SJSA1 (cell line): ENCODE measurements at regions not wholly inside any gene's neighbourhood (a gene's known extent, or its start where the extent isn't known, plus 50 kb on each side); places are given as distances from the start of the nearest gene placed in this dataset.

ENCODE experiments used
- DNase-seq, 2 experiments: peaks; one replicate each; pipeline ENCODE4 v3.0.0-alpha.2; 2015 to 2020; ENCODE audit warnings: low spot score in 2 of 2, low read depth in 1 of 2
- H3K27ac ChIP-seq: fragments of 250-450 bp; sonication (Bioruptor Pico); 2 replicates; pipeline ENCODE4 v1.5.1; 2020; ENCODE audit warnings: mild to moderate bottlenecking, moderate library complexity
- H3K27me3 ChIP-seq: fragments of 250-450 bp; sonication (Bioruptor Pico); replicated peaks from 2 replicates; pipeline ENCODE4 v1.5.1; 2020; ENCODE audit warnings: mild to moderate bottlenecking, moderate library complexity
- H3K36me3 ChIP-seq: fragments of 250-450 bp; sonication (Bioruptor Pico); 2 replicates; pipeline ENCODE4 v1.5.1; 2020; ENCODE audit warnings: mild to moderate bottlenecking
- H3K4me1 ChIP-seq: fragments of 250-450 bp; sonication (Bioruptor Pico); replicated peaks from 2 replicates; pipeline ENCODE4 v1.6.1; 2021; ENCODE audit warnings: mild to moderate bottlenecking
- H3K4me3 ChIP-seq: fragments of 250-450 bp; sonication (Bioruptor Pico); 2 replicates; pipeline ENCODE4 v1.5.1; 2020; ENCODE audit warnings: mild to moderate bottlenecking
- H3K9me3 ChIP-seq: fragments of 250-450 bp; sonication (Bioruptor Pico); replicated peaks from 2 replicates; pipeline ENCODE4 v1.5.1; 2020; ENCODE audit warnings: mild to moderate bottlenecking

GRCh38 chr9:126017758-126018157 is 270.6 kb downstream of the PBX3 start:
- H3K27me3 ChIP-seq, result no peaks in the 10 kb centered on the region; the same call in 1 of the 2 replicates
- H3K4me1 ChIP-seq, result no peaks in the 10 kb centered on the region
- H3K9me3 ChIP-seq, result no peaks in the 10 kb centered on the region
- no peak overlapping the region for H3K4me3 ChIP-seq
- H3K27ac ChIP-seq, result no peak overlapping the region
- DNase-seq, result no peak
- no peaks in the 10 kb centered on the region for H3K36me3 ChIP-seq

DNA sequence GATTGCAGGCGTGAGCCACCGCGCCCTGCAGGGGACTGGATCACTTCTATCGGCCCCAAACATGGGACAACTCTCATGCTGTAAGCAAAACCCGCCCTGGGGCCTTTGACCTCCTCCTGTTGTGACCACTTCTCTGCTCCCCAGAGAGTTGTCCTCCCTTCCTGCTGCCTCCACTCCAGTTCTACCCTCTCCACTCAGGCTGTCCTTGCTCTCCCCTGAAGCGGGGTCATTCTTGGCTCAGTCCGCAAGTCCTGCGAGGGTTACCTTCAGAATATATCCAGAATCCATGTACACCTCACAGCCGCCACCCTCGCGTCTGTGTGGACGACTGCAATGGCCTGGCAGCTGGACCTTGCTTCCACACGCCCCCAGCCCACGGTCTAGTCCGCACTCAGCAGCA is 273.7 kb downstream of the PBX3 start:
- H3K4me3 ChIP-seq, result no peak overlapping the region
- H3K9me3 ChIP-seq, result no peaks in the 10 kb centered on the region
- no peak for DNase-seq
- H3K36me3 ChIP-seq, result no peaks in the 10 kb centered on the region
- H3K27me3 ChIP-seq, result no peaks in the 10 kb centered on the region; the same call in 1 of the 2 replicates
- H3K4me1 ChIP-seq, result no peaks in the 10 kb centered on the region
- H3K27ac ChIP-seq, result no peak overlapping the region

- Histone ChIP-seq H3K27ac (no peak overlapping the region), H3K9me3 (no peaks in the 10 kb centered on the region), H3K4me1 (no peaks in the 10 kb centered on the region), H3K4me3 (no peak overlapping the region), H3K27me3 (no peaks in the 10 kb centered on the region; the same call in 1 of the 2 replicates), H3K36me3 (no peaks in the 10 kb centered on the region)
- no peak for DNase-seq
Measured at GRCh38 chr9:126023962-126024361, 276.8 kb downstream of the PBX3 start.

- Histone ChIP-seq H3K9me3 (no peaks in the 10 kb centered on the region), H3K27me3 (no peaks in the 10 kb centered on the region; the same call in 1 of the 2 replicates), H3K36me3 (no peaks in the 10 kb centered on the region), H3K4me1 (no peaks in the 10 kb centered on the region), H3K4me3 (no peak overlapping the region), H3K27ac (no peak overlapping the region)
- DNase-seq, result no peak
Measured at GRCh38 chr9:126024581-126025230, 277.5 kb downstream of the PBX3 start.

DNA sequence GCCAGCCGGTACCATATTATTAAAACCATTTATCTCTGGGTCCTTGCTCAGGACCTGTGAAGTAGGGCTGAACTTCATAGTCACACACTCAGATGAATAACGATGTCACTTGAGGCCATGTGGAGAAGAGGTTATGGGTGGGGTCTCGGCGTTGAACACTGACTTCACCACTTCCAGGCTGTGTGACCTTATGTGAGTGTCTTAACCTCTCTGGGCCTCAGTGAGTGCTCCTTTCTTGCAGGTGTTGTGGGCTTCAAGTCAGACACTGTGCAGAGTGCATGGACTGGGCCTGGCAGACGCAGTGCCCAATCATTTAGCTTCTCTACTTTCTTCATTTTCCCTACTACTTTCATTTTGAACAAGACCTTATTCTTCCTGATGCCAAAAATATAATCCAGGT is 278.8 kb downstream of the PBX3 start:
- no peaks in the 10 kb centered on the region for H3K36me3 ChIP-seq
- H3K27ac ChIP-seq, result no peak overlapping the region
- H3K27me3 ChIP-seq, result no peaks in the 10 kb centered on the region
- no peaks in the 10 kb centered on the region for H3K4me1 ChIP-seq
- no peaks in the 10 kb centered on the region for H3K9me3 ChIP-seq
- DNase-seq, result no peak
- H3K4me3 ChIP-seq, result no peak overlapping the region

DNA sequence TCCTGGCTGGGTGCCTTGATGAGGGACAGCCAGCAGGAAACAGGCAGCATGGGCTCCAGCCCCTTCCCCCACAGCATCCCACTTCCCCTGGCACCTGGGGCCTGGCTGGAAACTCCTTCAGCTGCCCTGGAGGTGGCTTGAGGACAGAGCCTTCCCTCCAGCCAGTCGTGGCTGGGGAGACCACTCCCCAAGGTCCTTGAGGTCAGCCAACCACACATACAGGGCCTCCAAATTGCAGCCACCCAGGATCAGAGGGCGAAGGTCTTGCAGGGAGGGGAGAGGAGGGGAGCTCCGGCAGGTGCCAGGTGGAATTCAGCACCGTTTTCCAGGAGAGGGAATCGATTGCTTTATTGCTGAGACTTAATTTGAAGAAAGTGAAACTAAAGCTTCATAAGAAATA is 280.4 kb downstream of the PBX3 start:
- Histone ChIP-seq H3K4me3 (no peak overlapping the region), H3K27ac (no peak overlapping the region), H3K4me1 (no peaks in the 10 kb centered on the region), H3K36me3 (no peaks in the 10 kb centered on the region), H3K27me3 (no peaks in the 10 kb centered on the region), H3K9me3 (no peaks in the 10 kb centered on the region; the same call in 1 of the 2 replicates)
- DNase-seq, result no peak

GRCh38 chr9:126028746-126029145 is 281.6 kb downstream of the PBX3 start:
- Histone ChIP-seq H3K4me3 (no peak overlapping the region), H3K36me3 (no peaks in the 10 kb centered on the region), H3K27ac (no peak overlapping the region), H3K4me1 (no peaks in the 10 kb centered on the region), H3K27me3 (no peaks in the 10 kb centered on the region), H3K9me3 (no peaks in the 10 kb centered on the region; the same call in 1 of the 2 replicates)
- no peak for DNase-seq

DNA sequence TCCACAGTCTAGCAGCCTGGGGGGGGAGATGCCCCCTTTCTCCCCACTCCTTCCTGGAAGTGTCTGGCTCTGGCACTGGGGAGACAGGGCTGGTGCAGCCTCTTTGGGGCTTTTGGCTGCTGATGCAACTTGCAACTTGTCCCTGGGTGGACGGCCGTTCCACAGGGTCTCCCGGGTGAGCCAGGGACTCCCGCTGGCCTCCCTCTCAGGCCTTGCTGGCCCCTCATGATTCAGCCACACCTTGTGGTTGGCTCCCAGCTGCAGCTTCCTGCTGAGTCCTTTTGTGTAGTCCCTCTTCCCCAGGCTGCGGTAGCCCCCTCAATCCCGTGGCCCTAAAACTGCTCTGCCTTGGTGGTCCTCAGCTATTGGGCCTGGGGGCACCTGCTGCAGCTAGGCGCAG is 283.5 kb downstream of the PBX3 start:
- H3K4me3 ChIP-seq, result no peak overlapping the region
- no peaks in the 10 kb centered on the region for H3K36me3 ChIP-seq
- no peaks in the 10 kb centered on the region for H3K27me3 ChIP-seq
- no peaks in the 10 kb centered on the region for H3K4me1 ChIP-seq
- no peak overlapping the region for H3K27ac ChIP-seq
- no peaks in the 10 kb centered on the region; the same call in 1 of the 2 replicates for H3K9me3 ChIP-seq
- DNase-seq, result no peak

DNA sequence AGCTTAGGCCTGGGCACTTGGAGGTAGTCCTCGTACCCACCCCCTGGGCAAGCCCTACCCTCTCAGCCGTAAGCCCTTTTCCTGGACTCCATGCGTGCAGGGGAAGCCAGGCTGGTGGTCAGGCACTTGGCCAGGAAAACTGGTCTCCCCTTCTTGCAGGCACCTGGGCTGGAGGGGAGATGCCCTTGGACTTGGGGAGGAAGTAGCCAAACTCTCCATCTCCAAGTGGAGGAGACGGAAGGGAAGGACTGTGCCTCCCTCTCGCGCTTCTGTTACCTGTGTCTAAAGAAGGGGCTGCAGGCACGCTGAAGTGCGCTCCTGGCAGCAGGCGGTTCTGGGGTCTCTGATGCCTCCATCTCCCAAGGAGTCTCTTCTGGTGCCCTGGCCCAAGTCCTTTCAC is 283.9 kb downstream of the PBX3 start:
- Histone ChIP-seq H3K4me1 (no peaks in the 10 kb centered on the region), H3K27ac (no peak overlapping the region), H3K36me3 (no peaks in the 10 kb centered on the region), H3K27me3 (no peaks in the 10 kb centered on the region), H3K4me3 (no peak overlapping the region), H3K9me3 (no peaks in the 10 kb centered on the region; the same call in 1 of the 2 replicates)
- no peak for DNase-seq

- H3K9me3 ChIP-seq, result no peaks in the 10 kb centered on the region; the same call in 1 of the 2 replicates
- no peaks in the 10 kb centered on the region for H3K36me3 ChIP-seq
- no peak for DNase-seq
- no peak overlapping the region for H3K4me3 ChIP-seq
- no peaks in the 10 kb centered on the region for H3K4me1 ChIP-seq
- H3K27me3 ChIP-seq, result no peaks in the 10 kb centered on the region
- no peak overlapping the region for H3K27ac ChIP-seq
Measured at GRCh38 chr9:126032135-126032534, 285.0 kb downstream of the PBX3 start.

DNA sequence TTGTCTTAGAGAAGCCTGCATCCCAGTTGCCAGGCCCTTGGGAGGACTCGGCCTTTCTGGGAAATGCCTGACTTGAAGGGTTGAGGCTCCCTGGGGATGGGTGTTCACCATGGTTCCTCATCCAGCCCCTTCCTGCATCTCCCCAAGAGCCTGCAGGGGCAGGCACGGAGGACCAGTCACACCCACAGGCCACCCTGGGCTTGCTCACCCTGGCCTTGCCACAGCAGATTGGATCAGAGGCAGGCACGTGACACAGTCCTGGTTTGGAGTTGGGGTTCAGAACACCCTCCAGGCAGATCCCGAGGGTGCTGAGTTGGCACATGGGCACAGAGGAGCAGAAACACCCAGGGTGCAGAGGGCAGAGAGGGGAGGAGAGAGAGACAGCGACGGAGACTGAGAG is 286.1 kb downstream of the PBX3 start:
- no peak overlapping the region for H3K27ac ChIP-seq
- DNase-seq, result no peak
- H3K9me3 ChIP-seq, result no peaks in the 10 kb centered on the region; the same call in 1 of the 2 replicates
- H3K27me3 ChIP-seq, result no peaks in the 10 kb centered on the region
- H3K4me1 ChIP-seq, result no peaks in the 10 kb centered on the region
- H3K36me3 ChIP-seq, result no peaks in the 10 kb centered on the region
- no peak overlapping the region for H3K4me3 ChIP-seq

DNA sequence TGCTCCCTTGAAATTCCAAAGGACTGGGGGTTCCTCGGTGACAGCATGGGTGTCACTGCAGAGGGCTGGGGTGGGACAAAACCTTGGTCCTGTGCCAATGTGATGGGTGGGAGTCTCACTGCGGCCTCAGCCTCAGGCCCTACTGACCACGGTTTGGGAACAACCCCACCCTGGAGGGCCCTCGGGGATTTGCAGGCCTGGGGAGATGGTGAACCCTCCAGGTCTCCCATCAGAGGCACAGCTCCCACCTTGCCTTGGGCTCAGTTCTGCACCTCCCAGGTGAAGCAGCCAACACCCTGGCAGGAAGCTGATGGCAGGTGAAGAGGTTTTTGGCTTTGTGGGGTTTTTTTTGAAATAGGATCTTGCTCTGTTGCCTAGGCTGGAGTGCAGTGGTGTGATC is 286.8 kb downstream of the PBX3 start:
- Histone ChIP-seq H3K27ac (no peak overlapping the region), H3K36me3 (no peaks in the 10 kb centered on the region), H3K27me3 (no peaks in the 10 kb centered on the region), H3K4me3 (no peak overlapping the region), H3K4me1 (no peaks in the 10 kb centered on the region), H3K9me3 (no peaks in the 10 kb centered on the region; the same call in 1 of the 2 replicates)
- no peak for DNase-seq

GRCh38 chr9:126036881-126037291 is 289.7 kb downstream of the PBX3 start:
- Histone ChIP-seq H3K36me3 (no peaks in the 10 kb centered on the region), H3K4me1 (no peaks in the 10 kb centered on the region), H3K27me3 (no peaks in the 10 kb centered on the region), H3K9me3 (no peaks in the 10 kb centered on the region; the same call in 1 of the 2 replicates), H3K4me3 (no peak overlapping the region), H3K27ac (no peak overlapping the region)
- DNase-seq, result no peak

DNA sequence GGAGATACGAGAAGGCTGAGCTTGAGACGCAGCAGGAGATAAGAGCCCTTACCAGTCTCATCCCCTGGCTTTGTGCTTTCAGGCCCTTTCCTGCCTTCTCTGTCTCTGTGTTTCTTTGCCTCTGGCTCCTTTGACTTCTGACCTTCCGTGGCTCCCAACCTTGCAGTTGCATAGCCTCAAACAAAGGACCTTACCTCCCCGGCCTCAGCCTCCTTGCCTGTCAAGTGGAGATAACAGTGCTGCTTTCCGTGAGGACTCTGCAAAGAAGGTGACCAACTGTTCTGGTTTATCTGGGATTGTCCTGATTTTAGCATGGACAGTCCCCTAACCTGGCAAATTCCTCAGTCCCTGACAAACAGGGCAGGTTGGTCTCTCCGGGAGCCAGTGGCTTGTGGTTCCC is 287.8 kb upstream of the MVB12B start:
- no peak for DNase-seq
- Histone ChIP-seq H3K4me3 (no peak overlapping the region), H3K27ac (no peak overlapping the region), H3K4me1 (no peaks in the 10 kb centered on the region), H3K36me3 (no peaks in the 10 kb centered on the region), H3K9me3 (no peaks in the 10 kb centered on the region), H3K27me3 (no peaks in the 10 kb centered on the region)

DNA sequence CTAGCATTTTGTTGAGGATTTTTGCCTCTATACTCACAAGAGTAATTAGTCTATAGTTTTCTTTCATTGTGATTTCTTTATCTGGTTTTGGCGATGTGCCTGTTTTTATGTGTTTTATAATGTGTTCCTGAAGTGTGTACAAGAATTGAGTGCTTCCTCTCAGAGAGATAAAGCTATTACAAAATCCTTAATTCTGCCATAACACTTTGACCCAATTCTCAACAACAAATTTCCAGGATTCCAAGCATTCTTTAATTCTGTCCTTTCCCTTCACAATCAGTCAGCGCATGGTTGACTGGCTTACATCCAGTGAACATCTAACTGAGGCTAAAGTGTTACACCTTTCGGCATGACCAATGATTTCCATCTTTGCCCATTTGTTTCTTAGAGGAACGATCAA is 282.9 kb upstream of the MVB12B start:
- no peaks in the 10 kb centered on the region for H3K9me3 ChIP-seq
- H3K27me3 ChIP-seq, result no peaks in the 10 kb centered on the region
- no peak overlapping the region for H3K4me3 ChIP-seq
- no peak overlapping the region for H3K27ac ChIP-seq
- DNase-seq, result no peak
- H3K4me1 ChIP-seq, result no peaks in the 10 kb centered on the region
- no peaks in the 10 kb centered on the region for H3K36me3 ChIP-seq
